ENCODE measurements at regions not wholly inside any gene's neighbourhood (a gene's known extent, or its start where the extent isn't known, plus 50 kb on each side); places are given as distances from the start of the nearest gene placed in this dataset.
A peak's percentile ranks its signal among the peaks of the same experiment; 100 is the strongest.
"Not testable (repeated sequence)": the region's sequence is repeated elsewhere in the genome, so short reads cannot be mapped to it uniquely, and the experiment has no call there.

- H3K27ac Mint-ChIP-seq = no peak overlapping the region
- no peaks in the 10 kb centered on the region for H3K36me3 Mint-ChIP-seq
- no peak overlapping the region for H3K4me3 Mint-ChIP-seq
- peaks cover 2% of the 10 kb centered on the region for H3K27me3 Mint-ChIP-seq
- H3K4me1 Mint-ChIP-seq = no peaks in the 10 kb centered on the region
- H3K9me3 Mint-ChIP-seq = peaks cover 4 to 5% (median 4%) of the 10 kb centered on the region in 3 donors
Observed at GRCh38 chr3:105093371-105094252, 273.1 kb upstream of the ALCAM start.

- H3K9me3 Mint-ChIP-seq = peaks cover 4 to 5% (median 4%) of the 10 kb centered on the region in 3 donors
- H3K27ac Mint-ChIP-seq = no peak overlapping the region
- peaks cover 2% of the 10 kb centered on the region for H3K27me3 Mint-ChIP-seq
- H3K36me3 Mint-ChIP-seq = no peaks in the 10 kb centered on the region
- no peak overlapping the region for H3K4me3 Mint-ChIP-seq
- H3K4me1 Mint-ChIP-seq = no peaks in the 10 kb centered on the region
Observed at GRCh38 chr3:105094588-105094987, 272.1 kb upstream of the ALCAM start.

GRCh38 chr3:105096071-105096470 lies 270.6 kb upstream of the ALCAM start:
- Mint-ChIP-seq H3K27me3 (peaks cover 2% of the 10 kb centered on the region), H3K9me3 (peaks cover 4 to 5% (median 4%) of the 10 kb centered on the region in 3 donors), H3K36me3 (no peaks in the 10 kb centered on the region), H3K27ac (no peak overlapping the region), H3K4me3 (no peak overlapping the region), H3K4me1 (no peaks in the 10 kb centered on the region)

- no peaks in the 10 kb centered on the region for H3K36me3 Mint-ChIP-seq
- H3K9me3 Mint-ChIP-seq = peaks cover 0 to 2% (median 1%) of the 10 kb centered on the region in 3 donors
- no peaks in the 10 kb centered on the region for H3K27me3 Mint-ChIP-seq
- H3K27ac Mint-ChIP-seq = no peak overlapping the region
- H3K4me1 Mint-ChIP-seq = no peaks in the 10 kb centered on the region
- no peak overlapping the region for H3K4me3 Mint-ChIP-seq
Observed at GRCh38 chr3:105101603-105102002, 265.1 kb upstream of the ALCAM start.

- no peak overlapping the region for H3K4me3 Mint-ChIP-seq
- H3K27me3 Mint-ChIP-seq = no peaks in the 10 kb centered on the region
- H3K36me3 Mint-ChIP-seq = no peaks in the 10 kb centered on the region
- peaks cover 0 to 2% (median under 1%) of the 10 kb centered on the region in 3 donors for H3K9me3 Mint-ChIP-seq
- no peaks in the 10 kb centered on the region for H3K4me1 Mint-ChIP-seq
- no peak overlapping the region for H3K27ac Mint-ChIP-seq
Observed at GRCh38 chr3:105103139-105103538, 263.6 kb upstream of the ALCAM start.

- Mint-ChIP-seq H3K27ac (no peak overlapping the region), H3K9me3 (peaks cover 0 to 18% (median 7%) of the 10 kb centered on the region in 3 donors), H3K4me1 (no peaks in the 10 kb centered on the region), H3K4me3 (no peak overlapping the region), H3K27me3 (no peaks in the 10 kb centered on the region), H3K36me3 (peaks cover 2% of the 10 kb centered on the region)
Observed at GRCh38 chr3:105108823-105109222, 257.9 kb upstream of the ALCAM start.

- H3K27ac Mint-ChIP-seq = no peak overlapping the region
Observed at GRCh38 chr3:105118905-105119304, 247.8 kb upstream of the ALCAM start.

GRCh38 chr3:105119801-105120340 lies 246.8 kb upstream of the ALCAM start:
- Mint-ChIP-seq H3K27me3 (no peaks in the 10 kb centered on the region), H3K36me3 (no peaks in the 10 kb centered on the region), H3K27ac (no peak overlapping the region)

More at GRCh38 chr3:105118905-105119304, 247.8 kb upstream of the ALCAM start:
- Mint-ChIP-seq H3K9me3 (no peaks in the 10 kb centered on the region), H3K4me1 (no peaks in the 10 kb centered on the region), H3K4me3 (no peak overlapping the region), H3K36me3 (no peaks in the 10 kb centered on the region), H3K27me3 (no peaks in the 10 kb centered on the region)

GRCh38 chr3:105130911-105131310 lies 235.8 kb upstream of the ALCAM start:
- no peak overlapping the region for H3K27ac Mint-ChIP-seq
- H3K27me3 Mint-ChIP-seq = no peaks in the 10 kb centered on the region
- no peaks in the 10 kb centered on the region for H3K36me3 Mint-ChIP-seq
- H3K4me1 Mint-ChIP-seq = no peaks in the 10 kb centered on the region
- H3K4me3 Mint-ChIP-seq = peak overlapping the region in 1 of 4 donors; percentile 2
- H3K9me3 Mint-ChIP-seq = peaks cover 4 to 22% (median 16%) of the 10 kb centered on the region in 3 donors

More at GRCh38 chr3:105119801-105120340, 246.8 kb upstream of the ALCAM start:
- H3K4me1 Mint-ChIP-seq = no peaks in the 10 kb centered on the region
- H3K9me3 Mint-ChIP-seq = no peaks in the 10 kb centered on the region
- H3K4me3 Mint-ChIP-seq = no peak overlapping the region

GRCh38 chr3:105137911-105138310 lies 228.8 kb upstream of the ALCAM start:
- no peak overlapping the region for H3K4me3 Mint-ChIP-seq
- H3K27me3 Mint-ChIP-seq = no peaks in the 10 kb centered on the region
- no peaks in the 10 kb centered on the region for H3K36me3 Mint-ChIP-seq
- peaks cover 0 to 3% (median 0%) of the 10 kb centered on the region in 3 donors for H3K9me3 Mint-ChIP-seq
- H3K27ac Mint-ChIP-seq = no peak overlapping the region
- peaks cover 8 to 12% (median 9%) of the 10 kb centered on the region in 3 donors for H3K4me1 Mint-ChIP-seq

GRCh38 chr3:105139881-105140560 lies 226.7 kb upstream of the ALCAM start:
- Mint-ChIP-seq H3K4me3 (peak overlapping the region in 1 of 4 donors; percentile 12), H3K27me3 (no peaks in the 10 kb centered on the region), H3K36me3 (no peaks in the 10 kb centered on the region), H3K9me3 (peaks cover 0 to 3% (median 0%) of the 10 kb centered on the region in 3 donors), H3K27ac (no peak overlapping the region), H3K4me1 (peaks cover 8 to 12% (median 9%) of the 10 kb centered on the region in 3 donors)

GRCh38 chr3:105140899-105141367 lies 225.8 kb upstream of the ALCAM start:
- H3K4me1 Mint-ChIP-seq = peaks cover 8 to 12% (median 9%) of the 10 kb centered on the region in 3 donors
- no peak overlapping the region for H3K4me3 Mint-ChIP-seq
- no peak overlapping the region for H3K27ac Mint-ChIP-seq
- H3K27me3 Mint-ChIP-seq = no peaks in the 10 kb centered on the region
- H3K36me3 Mint-ChIP-seq = no peaks in the 10 kb centered on the region
- peaks cover 0 to 3% (median 0%) of the 10 kb centered on the region in 3 donors for H3K9me3 Mint-ChIP-seq

GRCh38 chr3:105144837-105145236 lies 221.9 kb upstream of the ALCAM start:
- H3K9me3 Mint-ChIP-seq = peaks cover 0 to 4% (median 1%) of the 10 kb centered on the region in 3 donors
- no peaks in the 10 kb centered on the region for H3K36me3 Mint-ChIP-seq
- no peaks in the 10 kb centered on the region for H3K27me3 Mint-ChIP-seq
- H3K27ac Mint-ChIP-seq = no peak overlapping the region
- no peak overlapping the region for H3K4me3 Mint-ChIP-seq
- H3K4me1 Mint-ChIP-seq = peaks cover 7 to 8% (median 7%) of the 10 kb centered on the region in 3 donors

GRCh38 chr3:105145511-105145910 lies 221.2 kb upstream of the ALCAM start:
- H3K36me3 Mint-ChIP-seq = no peaks in the 10 kb centered on the region
- H3K27me3 Mint-ChIP-seq = no peaks in the 10 kb centered on the region
- H3K9me3 Mint-ChIP-seq = peaks cover 0 to 6% (median 1%) of the 10 kb centered on the region in 3 donors
- H3K27ac Mint-ChIP-seq = peak overlapping the region in 1 of 3 donors; percentile 26
- H3K4me3 Mint-ChIP-seq = no peak overlapping the region
- H3K4me1 Mint-ChIP-seq = peaks cover under 1 to 5% (median 4%) of the 10 kb centered on the region in 3 donors

GRCh38 chr3:105149197-105149596 lies 217.5 kb upstream of the ALCAM start:
- H3K9me3 Mint-ChIP-seq, H3K4me3 Mint-ChIP-seq, H3K36me3 Mint-ChIP-seq, H3K4me1 Mint-ChIP-seq, H3K27me3 Mint-ChIP-seq, H3K27ac Mint-ChIP-seq: not testable (repeated sequence)

All from IgD-negative memory B cell (primary cell).